ENCODE measurements at regions not wholly inside any gene's neighbourhood (a gene's known extent, or its start where the extent isn't known, plus 50 kb on each side); places are given as distances from the start of the nearest gene placed in this dataset.

DNA sequence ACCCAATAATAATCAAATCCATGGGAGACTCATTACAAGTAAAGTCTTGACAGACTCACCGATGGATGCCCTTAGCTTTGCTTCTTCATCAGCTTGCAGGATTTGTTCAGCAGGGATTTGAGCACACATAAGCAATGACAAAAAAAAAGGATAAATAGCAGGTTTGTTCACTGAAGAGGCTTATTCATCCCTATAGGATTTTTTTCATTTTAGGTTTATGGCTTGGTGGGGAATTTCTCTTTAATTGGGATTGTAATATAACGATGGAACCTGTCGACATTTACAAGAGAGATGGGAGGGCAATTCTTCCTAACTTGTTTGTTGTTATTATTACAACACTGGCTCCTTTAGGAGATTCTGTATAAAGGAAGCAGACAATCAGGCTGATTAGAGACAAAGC lies 649.1 kb upstream of the PLXNA2 start:
- no peaks in the 10 kb centered on the region for H3K9me3 ChIP-seq (ENCODE audit: control insufficient read depth, low read length)
- no peaks in the 10 kb centered on the region for H3K4me1 ChIP-seq (ENCODE audit: control insufficient read depth in 1 of 2, insufficient read depth in 2 of 2, low read length in 2 of 2)
- DNase-seq = no peak
- intact Hi-C loops (cut with DNase I) = no loop called here
- H3K27me3 ChIP-seq (ENCODE audit: control insufficient read depth in 1 of 2, insufficient read depth in 2 of 2, low read length in 1 of 2) = peaks cover 0 to 1% of the 10 kb centered on the region in 2 donors
- no peaks in the 10 kb centered on the region for H3K36me3 ChIP-seq (ENCODE audit: control insufficient read depth in 1 of 2, insufficient read depth in 2 of 2, low read length in 1 of 2)
- H3K27ac ChIP-seq (ENCODE audit: low read depth in 1 of 2, low read length in 2 of 2) = no peak overlapping the region
- no peak for ATAC-seq (ENCODE audit: low FRiP score)
- H3K4me3 ChIP-seq (ENCODE audit: low read length in 2 of 2) = no peak overlapping the region
- 90 to 91% methylated on average over 3 of the region's 3 CpGs for WGBS, 2 donors

DNA sequence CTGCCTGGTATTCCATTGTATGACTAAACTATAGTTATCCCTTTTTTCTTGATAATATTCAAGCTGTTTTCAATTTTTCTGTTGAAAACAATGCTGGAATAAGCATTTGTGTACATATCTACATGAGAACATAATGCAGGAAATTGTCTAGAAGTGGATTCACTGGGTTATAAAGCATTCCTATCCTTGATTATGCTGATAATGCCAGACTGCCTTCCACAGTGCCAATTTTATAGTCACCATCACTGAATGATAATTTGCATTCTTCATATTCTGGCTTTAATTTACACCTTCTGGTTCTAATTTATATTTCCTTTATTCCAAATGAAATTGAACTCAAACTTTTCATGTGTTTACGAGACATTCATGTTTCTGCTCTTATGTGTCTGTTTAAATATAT lies 651.0 kb upstream of the PLXNA2 start:
- ATAC-seq (ENCODE audit: low FRiP score) (no peak), DNase-seq (no peak)
- Histone ChIP-seq H3K27me3 (ENCODE audit: control insufficient read depth in 1 of 2, insufficient read depth in 2 of 2, low read length in 1 of 2) (peaks cover 0 to 1% of the 10 kb centered on the region in 2 donors), H3K27ac (ENCODE audit: low read depth in 1 of 2, low read length in 2 of 2) (no peak overlapping the region), H3K36me3 (ENCODE audit: control insufficient read depth in 1 of 2, insufficient read depth in 2 of 2, low read length in 1 of 2) (no peaks in the 10 kb centered on the region), H3K4me1 (ENCODE audit: control insufficient read depth in 1 of 2, insufficient read depth in 2 of 2, low read length in 2 of 2) (no peaks in the 10 kb centered on the region), H3K9me3 (ENCODE audit: control insufficient read depth, low read length) (no peaks in the 10 kb centered on the region), H3K4me3 (ENCODE audit: low read length in 2 of 2) (no peak overlapping the region)
- 96 to 100% methylated on average over 1 of the region's 1 CpG for WGBS, 2 donors
- intact Hi-C loops (cut with DNase I) = no loop called here

DNA sequence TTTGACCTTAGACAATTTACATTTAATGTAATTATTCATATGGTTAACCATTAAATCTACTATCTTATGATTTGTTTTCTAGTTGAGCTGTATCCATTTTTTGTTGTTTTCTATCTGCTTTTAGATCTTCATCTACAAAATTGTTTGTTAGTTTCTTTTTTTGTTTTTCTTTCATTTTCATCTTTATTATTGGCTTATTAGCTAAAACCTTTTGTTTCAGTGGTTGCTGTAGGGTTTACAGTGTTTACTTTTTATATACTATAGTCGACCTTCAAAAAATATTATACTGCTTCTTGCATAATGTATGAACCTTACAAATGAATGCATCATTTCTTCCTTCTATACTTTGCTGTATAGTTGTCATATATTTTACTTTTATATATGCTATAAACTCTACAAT lies 651.6 kb upstream of the PLXNA2 start:
- Histone ChIP-seq H3K27me3 (ENCODE audit: control insufficient read depth in 1 of 2, insufficient read depth in 2 of 2, low read length in 1 of 2) (peaks cover 0 to 1% of the 10 kb centered on the region in 2 donors), H3K4me1 (ENCODE audit: control insufficient read depth in 1 of 2, insufficient read depth in 2 of 2, low read length in 2 of 2) (no peaks in the 10 kb centered on the region), H3K36me3 (ENCODE audit: control insufficient read depth in 1 of 2, insufficient read depth in 2 of 2, low read length in 1 of 2) (no peaks in the 10 kb centered on the region), H3K4me3 (ENCODE audit: low read length in 2 of 2) (no peak overlapping the region), H3K27ac (ENCODE audit: low read depth in 1 of 2, low read length in 2 of 2) (no peak overlapping the region), H3K9me3 (ENCODE audit: control insufficient read depth, low read length) (no peaks in the 10 kb centered on the region)
- ATAC-seq (ENCODE audit: low FRiP score) (no peak), DNase-seq (no peak)
- intact Hi-C loops (cut with DNase I) = no loop called here
- WGBS, 2 donors = 88 to 92% methylated on average over 1 of the region's 1 CpG

DNA sequence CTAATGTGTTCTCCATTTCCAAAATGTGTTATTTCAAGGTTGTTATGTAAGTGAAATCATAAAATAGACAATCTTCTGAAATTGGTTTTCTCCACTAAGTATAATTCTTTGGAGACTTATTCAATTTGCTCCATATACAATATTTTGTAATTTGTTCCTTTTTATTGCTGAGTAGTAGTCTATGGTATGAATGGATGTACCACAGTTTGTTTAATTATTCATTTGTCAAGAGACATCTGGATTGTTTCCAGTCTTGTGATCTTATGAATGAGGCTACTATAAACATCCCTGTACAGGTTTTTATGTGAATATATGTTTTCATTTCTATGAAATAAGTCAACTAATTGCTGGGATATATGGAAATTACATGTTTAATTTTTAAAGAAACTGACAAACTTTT lies 652.6 kb upstream of the PLXNA2 start:
- Histone ChIP-seq H3K9me3 (ENCODE audit: control insufficient read depth, low read length) (no peaks in the 10 kb centered on the region), H3K4me3 (ENCODE audit: low read length in 2 of 2) (no peak overlapping the region), H3K36me3 (ENCODE audit: control insufficient read depth in 1 of 2, insufficient read depth in 2 of 2, low read length in 1 of 2) (no peaks in the 10 kb centered on the region), H3K27me3 (ENCODE audit: control insufficient read depth in 1 of 2, insufficient read depth in 2 of 2, low read length in 1 of 2) (peaks cover 0 to 1% of the 10 kb centered on the region in 2 donors), H3K27ac (ENCODE audit: low read depth in 1 of 2, low read length in 2 of 2) (no peak overlapping the region), H3K4me1 (ENCODE audit: control insufficient read depth in 1 of 2, insufficient read depth in 2 of 2, low read length in 2 of 2) (no peaks in the 10 kb centered on the region)
- DNase-seq (no peak), ATAC-seq (ENCODE audit: low FRiP score) (no peak)
- intact Hi-C loops (cut with DNase I) = no loop called here

DNA sequence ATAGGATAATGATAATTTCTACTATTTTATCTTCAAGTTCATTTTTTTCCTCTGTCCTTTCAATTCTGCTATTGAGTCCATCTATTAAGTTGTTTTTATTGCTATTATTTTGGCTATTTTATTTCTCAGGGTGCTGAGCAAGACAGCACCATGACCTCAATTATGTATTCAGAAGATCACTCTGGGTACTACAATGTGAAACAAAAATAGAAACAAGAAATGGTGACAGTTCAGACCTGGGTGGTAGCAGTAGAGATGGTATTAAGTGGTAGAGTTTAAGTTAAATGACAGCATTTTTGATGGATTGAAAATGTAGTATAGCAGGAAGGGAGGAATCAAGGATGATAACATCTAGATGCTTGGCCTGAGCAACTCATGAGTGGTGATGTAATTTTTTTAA lies 655.3 kb upstream of the PLXNA2 start:
- no peaks in the 10 kb centered on the region for H3K36me3 ChIP-seq (ENCODE audit: control insufficient read depth in 1 of 2, insufficient read depth in 2 of 2, low read length in 1 of 2)
- H3K9me3 ChIP-seq (ENCODE audit: control insufficient read depth, low read length) = no peaks in the 10 kb centered on the region
- intact Hi-C loops (cut with DNase I) = no loop called here
- no peaks in the 10 kb centered on the region for H3K27me3 ChIP-seq (ENCODE audit: control insufficient read depth in 1 of 2, insufficient read depth in 2 of 2, low read length in 1 of 2)
- no peaks in the 10 kb centered on the region for H3K4me1 ChIP-seq (ENCODE audit: control insufficient read depth in 1 of 2, insufficient read depth in 2 of 2, low read length in 2 of 2)
- no peak overlapping the region for H3K4me3 ChIP-seq (ENCODE audit: low read length in 2 of 2)
- ATAC-seq (ENCODE audit: low FRiP score) (no peak), DNase-seq (no peak)
- H3K27ac ChIP-seq (ENCODE audit: low read depth in 1 of 2, low read length in 2 of 2) = no peak overlapping the region

DNA sequence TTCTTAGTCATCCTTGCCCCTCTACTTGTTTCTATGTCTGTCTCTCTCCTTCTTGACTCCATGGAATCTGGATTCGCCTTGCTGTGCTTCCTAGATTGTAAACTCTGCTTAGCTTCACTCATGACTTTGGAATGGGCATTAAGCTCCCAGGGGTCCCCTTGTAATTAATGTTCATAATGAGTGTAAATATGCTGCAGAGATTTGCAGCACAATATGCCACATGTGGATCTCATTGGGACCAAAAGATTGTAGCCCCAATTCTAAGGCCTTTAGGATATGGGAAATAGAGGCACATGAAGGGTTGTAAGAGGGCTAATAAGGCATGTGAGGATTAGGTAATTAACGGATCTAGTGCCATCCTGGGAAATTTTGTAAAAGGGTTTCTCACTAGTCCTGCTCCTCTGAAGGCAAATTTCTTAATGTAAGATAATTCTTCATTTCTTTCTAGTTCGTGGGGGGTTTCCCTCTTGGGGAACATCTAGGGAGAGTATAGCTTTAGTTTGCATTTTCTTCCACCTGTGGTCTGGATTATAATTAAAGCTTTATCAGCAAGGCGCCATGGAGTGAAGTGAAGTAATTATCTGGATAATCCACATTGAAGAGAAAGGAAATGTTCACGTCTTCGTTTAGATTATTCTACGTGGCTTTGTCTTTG lies 659.2 kb upstream of the PLXNA2 start:
- Histone ChIP-seq H3K36me3 (ENCODE audit: control insufficient read depth in 1 of 2, insufficient read depth in 2 of 2, low read length in 1 of 2) (no peaks in the 10 kb centered on the region), H3K27ac (ENCODE audit: low read depth in 1 of 2, low read length in 2 of 2) (no peak overlapping the region), H3K9me3 (ENCODE audit: control insufficient read depth, low read length) (no peaks in the 10 kb centered on the region), H3K4me3 (ENCODE audit: low read length in 2 of 2) (no peak overlapping the region), H3K27me3 (ENCODE audit: control insufficient read depth in 1 of 2, insufficient read depth in 2 of 2, low read length in 1 of 2) (no peaks in the 10 kb centered on the region), H3K4me1 (ENCODE audit: control insufficient read depth in 1 of 2, insufficient read depth in 2 of 2, low read length in 2 of 2) (no peaks in the 10 kb centered on the region)
- ATAC-seq (ENCODE audit: low FRiP score) = no peak
- no peak for DNase-seq
- WGBS, 2 donors = 92 to 94% methylated on average over 7 of the region's 7 CpGs
- intact Hi-C loops (cut with DNase I) = no loop called here

DNA sequence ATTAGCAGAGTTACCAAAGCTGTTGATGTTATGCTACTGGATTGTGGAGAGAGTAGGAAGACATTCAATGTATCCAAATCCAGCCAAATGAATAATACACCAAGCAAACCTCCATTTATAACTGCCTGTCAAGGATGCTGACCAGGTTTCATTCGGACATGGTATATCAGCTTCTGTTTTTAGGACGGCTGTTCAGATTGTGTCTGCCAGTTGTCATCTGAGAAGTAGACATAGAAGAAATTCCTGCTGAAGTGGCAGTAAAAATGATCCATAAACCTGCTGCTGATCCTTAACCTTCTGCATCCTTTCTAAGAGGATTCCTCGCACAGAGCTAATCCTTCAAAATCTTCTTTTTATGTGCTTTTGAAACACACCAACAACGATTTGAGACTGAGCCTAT lies 663.6 kb upstream of the PLXNA2 start:
- ATAC-seq (ENCODE audit: low FRiP score) (no peak), DNase-seq (no peak)
- Histone ChIP-seq H3K27me3 (ENCODE audit: control insufficient read depth in 1 of 2, insufficient read depth in 2 of 2, low read length in 1 of 2) (peaks cover 0 to 2% of the 10 kb centered on the region in 2 donors), H3K36me3 (ENCODE audit: control insufficient read depth in 1 of 2, insufficient read depth in 2 of 2, low read length in 1 of 2) (no peaks in the 10 kb centered on the region), H3K4me3 (ENCODE audit: low read length in 2 of 2) (no peak overlapping the region), H3K27ac (ENCODE audit: low read depth in 1 of 2, low read length in 2 of 2) (no peak overlapping the region), H3K9me3 (ENCODE audit: control insufficient read depth, low read length) (no peaks in the 10 kb centered on the region), H3K4me1 (ENCODE audit: control insufficient read depth in 1 of 2, insufficient read depth in 2 of 2, low read length in 2 of 2) (no peaks in the 10 kb centered on the region)
- intact Hi-C loops (cut with DNase I) = no loop called here
- 64 to 69% methylated on average over 4 of the region's 4 CpGs for WGBS, 2 donors

DNA sequence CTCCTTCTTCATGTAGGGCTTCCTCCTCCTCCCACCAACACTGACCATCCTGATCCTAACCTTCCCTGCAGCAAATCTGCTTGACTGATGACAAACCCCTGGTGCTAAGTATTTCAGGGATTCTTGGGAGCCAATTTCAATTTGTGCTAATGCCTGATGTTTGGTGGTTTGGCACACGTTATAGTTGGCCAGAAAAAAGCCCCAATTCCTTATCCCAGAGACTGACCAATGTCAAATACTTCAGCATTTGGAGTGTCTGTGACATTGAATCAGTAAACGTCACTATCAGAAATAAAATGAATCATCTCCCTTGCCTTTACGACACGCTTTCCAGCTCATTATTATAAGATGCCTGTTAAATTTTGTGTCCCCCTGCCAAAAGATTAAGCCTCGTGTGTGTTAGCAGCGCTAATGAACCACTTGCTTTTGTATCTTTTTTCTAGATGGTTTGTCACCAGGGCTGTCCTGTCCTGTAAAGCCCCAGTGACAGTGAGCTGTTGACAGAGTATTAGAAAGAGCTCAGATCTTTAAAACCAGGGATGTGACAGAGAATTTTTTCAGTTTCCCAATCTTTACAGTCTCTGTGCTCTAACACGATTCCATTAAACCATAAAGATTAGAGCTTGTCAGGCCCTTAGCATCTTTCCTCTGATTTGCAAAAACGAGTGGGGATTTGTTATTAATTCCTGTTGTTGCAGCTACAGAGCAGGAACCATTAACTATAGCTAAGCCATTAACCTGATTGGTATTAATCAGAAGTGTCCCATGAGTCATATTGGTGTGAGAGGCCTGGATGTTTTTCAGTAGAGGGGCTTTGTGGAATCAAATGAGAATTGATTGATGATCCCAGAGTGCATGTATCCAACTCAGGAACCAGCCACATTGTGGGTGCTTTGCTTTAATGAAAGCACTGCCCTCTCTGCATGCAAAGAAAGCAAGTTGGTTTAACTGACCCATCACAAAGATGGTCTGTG lies 665.1 kb upstream of the PLXNA2 start:
- 60 to 68% methylated on average over 8 of the region's 8 CpGs for WGBS, 2 donors
- intact Hi-C loops (cut with DNase I) = no loop called here
- Histone ChIP-seq H3K4me1 (ENCODE audit: control insufficient read depth in 1 of 2, insufficient read depth in 2 of 2, low read length in 2 of 2) (no peaks in the 10 kb centered on the region), H3K9me3 (ENCODE audit: control insufficient read depth, low read length) (no peaks in the 10 kb centered on the region), H3K27ac (ENCODE audit: low read depth in 1 of 2, low read length in 2 of 2) (no peak overlapping the region), H3K36me3 (ENCODE audit: control insufficient read depth in 1 of 2, insufficient read depth in 2 of 2, low read length in 1 of 2) (no peaks in the 10 kb centered on the region), H3K27me3 (ENCODE audit: control insufficient read depth in 1 of 2, insufficient read depth in 2 of 2, low read length in 1 of 2) (peaks cover 0 to 2% of the 10 kb centered on the region in 2 donors), H3K4me3 (ENCODE audit: low read length in 2 of 2) (no peak overlapping the region)
- ATAC-seq (ENCODE audit: low FRiP score) (no peak), DNase-seq (no peak)

DNA sequence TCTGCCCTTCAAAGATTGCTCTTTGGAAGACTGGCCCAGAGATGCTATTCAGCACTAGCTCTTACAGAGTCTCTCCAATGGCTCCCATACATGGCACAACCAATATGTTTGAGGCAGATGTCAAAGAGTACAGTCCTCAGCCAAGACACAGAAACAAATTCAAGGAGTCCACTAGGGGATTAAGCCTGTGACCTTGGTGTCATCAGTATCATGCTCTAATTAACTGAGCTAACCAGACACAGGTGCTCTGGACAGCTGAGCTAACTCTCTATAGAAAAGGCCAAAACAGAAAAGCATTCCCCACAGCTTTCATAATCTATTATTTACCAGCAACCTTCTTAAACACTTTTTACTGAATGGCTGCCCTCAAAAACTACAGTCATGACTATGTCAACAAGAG lies 666.0 kb upstream of the PLXNA2 start:
- Histone ChIP-seq H3K27ac (ENCODE audit: low read depth in 1 of 2, low read length in 2 of 2) (no peak overlapping the region), H3K4me3 (ENCODE audit: low read length in 2 of 2) (no peak overlapping the region), H3K4me1 (ENCODE audit: control insufficient read depth in 1 of 2, insufficient read depth in 2 of 2, low read length in 2 of 2) (no peaks in the 10 kb centered on the region), H3K9me3 (ENCODE audit: control insufficient read depth, low read length) (no peaks in the 10 kb centered on the region), H3K27me3 (ENCODE audit: control insufficient read depth in 1 of 2, insufficient read depth in 2 of 2, low read length in 1 of 2) (peaks cover 0 to 2% of the 10 kb centered on the region in 2 donors), H3K36me3 (ENCODE audit: control insufficient read depth in 1 of 2, insufficient read depth in 2 of 2, low read length in 1 of 2) (no peaks in the 10 kb centered on the region)
- no peak for DNase-seq
- no peak for ATAC-seq (ENCODE audit: low FRiP score)
- intact Hi-C loops (cut with DNase I) = no loop called here
